ENCODE measurements at regions not wholly inside any gene's neighbourhood (a gene's known extent, or its start where the extent isn't known, plus 50 kb on each side); places are given as distances from the start of the nearest gene placed in this dataset.

GRCh38 chr7:131016230-131016629, 282.2 kb upstream of the KLF14 start:
- TF ChIP-seq CTCF (IDR thresholded peaks at IDR 0.05) (no peak), EP300 (IDR thresholded peaks at IDR 0.05) (no peak), POLR2A (IDR thresholded peaks at IDR 0.05) (no peak)

Data from tibial nerve (tissue), 4 donors.